ENCODE measurements at regions not wholly inside any gene's neighbourhood (a gene's known extent, or its start where the extent isn't known, plus 50 kb on each side); places are given as distances from the start of the nearest gene placed in this dataset.
"Not testable (repeated sequence)": the region's sequence is repeated elsewhere in the genome, so short reads cannot be mapped to it uniquely, and the experiment has no call there.

DNA sequence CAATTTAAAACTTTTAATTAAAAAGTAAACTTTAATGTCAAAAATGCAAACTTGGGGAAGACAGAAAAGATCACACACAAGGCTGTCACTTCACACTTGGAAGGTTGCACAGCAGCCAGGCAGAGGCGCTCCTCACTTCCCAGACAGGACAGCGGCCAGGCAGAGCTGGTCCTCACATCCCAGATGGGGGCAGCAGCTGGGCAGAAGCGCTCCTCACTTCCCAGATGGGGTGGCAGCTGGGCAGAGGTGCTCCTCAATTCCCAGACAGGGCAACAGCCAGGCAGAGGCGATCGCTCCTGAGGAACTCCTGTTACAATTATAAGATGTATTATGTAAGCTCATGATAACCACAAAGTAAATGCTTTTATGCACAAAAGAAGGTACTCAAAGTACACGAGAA lies 1181.1 kb downstream of the SLITRK5 start:
- TF ChIP-seq, protein P1, sequence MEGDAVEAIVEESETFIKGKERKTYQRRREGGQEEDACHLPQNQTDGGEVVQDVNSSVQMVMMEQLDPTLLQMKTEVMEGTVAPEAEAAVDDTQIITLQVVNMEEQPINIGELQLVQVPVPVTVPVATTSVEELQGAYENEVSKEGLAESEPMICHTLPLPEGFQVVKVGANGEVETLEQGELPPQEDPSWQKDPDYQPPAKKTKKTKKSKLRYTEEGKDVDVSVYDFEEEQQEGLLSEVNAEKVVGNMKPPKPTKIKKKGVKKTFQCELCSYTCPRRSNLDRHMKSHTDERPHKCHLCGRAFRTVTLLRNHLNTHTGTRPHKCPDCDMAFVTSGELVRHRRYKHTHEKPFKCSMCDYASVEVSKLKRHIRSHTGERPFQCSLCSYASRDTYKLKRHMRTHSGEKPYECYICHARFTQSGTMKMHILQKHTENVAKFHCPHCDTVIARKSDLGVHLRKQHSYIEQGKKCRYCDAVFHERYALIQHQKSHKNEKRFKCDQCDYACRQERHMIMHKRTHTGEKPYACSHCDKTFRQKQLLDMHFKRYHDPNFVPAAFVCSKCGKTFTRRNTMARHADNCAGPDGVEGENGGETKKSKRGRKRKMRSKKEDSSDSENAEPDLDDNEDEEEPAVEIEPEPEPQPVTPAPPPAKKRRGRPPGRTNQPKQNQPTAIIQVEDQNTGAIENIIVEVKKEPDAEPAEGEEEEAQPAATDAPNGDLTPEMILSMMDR (IDR thresholded peaks at IDR 0.05): not testable (repeated sequence)
- TF ChIP-seq EP300, POLR2A (IDR thresholded peaks at IDR 0.05): not testable (repeated sequence)

Measured in sigmoid colon (tissue), 4 donors.